VCaP (cell line): ENCODE measurements at regions not wholly inside any gene's neighbourhood (a gene's known extent, or its start where the extent isn't known, plus 50 kb on each side); places are given as distances from the start of the nearest gene placed in this dataset.

Experiments
- H3K27ac ChIP-seq: fragments of 450-650 bp; 2 replicates; pipeline ENCODE4 v1.5.1; 2017
- TF ChIP-seq, protein P1 (sequence below): fragments of 450-650 bp; conservative IDR thresholded peaks from 2 replicates; pipeline ENCODE4 v1.5.1; 2017; ENCODE audit warnings: mild to moderate bottlenecking, moderate library complexity

DNA sequence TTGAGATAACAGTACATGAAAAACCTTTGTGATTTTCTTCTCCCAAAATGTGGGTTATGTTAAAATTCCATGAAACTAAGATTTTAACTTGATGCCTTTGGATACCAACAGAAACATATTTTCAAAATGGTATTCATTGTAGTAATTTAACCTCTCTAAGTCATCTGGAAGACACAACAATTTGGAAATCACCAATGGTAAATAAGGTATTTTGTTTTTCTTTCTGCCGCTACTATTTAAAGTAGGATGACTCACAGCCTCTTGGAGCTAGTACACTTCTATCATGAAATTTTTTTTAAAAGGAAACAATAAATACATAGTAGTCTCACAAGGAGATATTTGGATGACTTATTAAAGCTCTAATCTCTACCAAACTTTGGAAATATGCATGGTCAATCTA lies 291.6 kb upstream of the VEPH1 start:
- no peak overlapping the region for H3K27ac ChIP-seq
- TF ChIP-seq, protein P1, sequence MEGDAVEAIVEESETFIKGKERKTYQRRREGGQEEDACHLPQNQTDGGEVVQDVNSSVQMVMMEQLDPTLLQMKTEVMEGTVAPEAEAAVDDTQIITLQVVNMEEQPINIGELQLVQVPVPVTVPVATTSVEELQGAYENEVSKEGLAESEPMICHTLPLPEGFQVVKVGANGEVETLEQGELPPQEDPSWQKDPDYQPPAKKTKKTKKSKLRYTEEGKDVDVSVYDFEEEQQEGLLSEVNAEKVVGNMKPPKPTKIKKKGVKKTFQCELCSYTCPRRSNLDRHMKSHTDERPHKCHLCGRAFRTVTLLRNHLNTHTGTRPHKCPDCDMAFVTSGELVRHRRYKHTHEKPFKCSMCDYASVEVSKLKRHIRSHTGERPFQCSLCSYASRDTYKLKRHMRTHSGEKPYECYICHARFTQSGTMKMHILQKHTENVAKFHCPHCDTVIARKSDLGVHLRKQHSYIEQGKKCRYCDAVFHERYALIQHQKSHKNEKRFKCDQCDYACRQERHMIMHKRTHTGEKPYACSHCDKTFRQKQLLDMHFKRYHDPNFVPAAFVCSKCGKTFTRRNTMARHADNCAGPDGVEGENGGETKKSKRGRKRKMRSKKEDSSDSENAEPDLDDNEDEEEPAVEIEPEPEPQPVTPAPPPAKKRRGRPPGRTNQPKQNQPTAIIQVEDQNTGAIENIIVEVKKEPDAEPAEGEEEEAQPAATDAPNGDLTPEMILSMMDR, result no peak

- TF ChIP-seq, protein P1, result no peak
- no peak overlapping the region for H3K27ac ChIP-seq
Measured at GRCh38 chr3:157793745-157794144, 290.5 kb upstream of the VEPH1 start.

DNA sequence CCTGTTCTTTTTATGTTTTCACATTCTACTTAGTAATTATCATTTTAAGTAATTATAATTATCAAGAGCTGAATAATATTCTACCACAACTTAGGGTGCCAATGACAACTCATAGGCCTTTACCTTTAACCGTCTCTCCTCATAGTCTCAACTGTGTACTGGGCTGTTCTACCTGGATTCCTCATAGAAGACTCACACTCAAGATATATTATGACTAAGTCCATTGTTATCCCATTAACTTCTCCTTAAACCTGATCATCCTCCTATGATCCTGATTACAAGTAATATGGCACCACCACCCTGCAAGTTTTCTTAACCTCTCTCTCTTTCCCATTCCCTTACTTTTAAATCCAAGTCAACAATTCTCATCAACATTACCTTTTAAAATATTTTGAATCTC lies 285.9 kb upstream of the VEPH1 start:
- TF ChIP-seq, protein P1, result no peak
- H3K27ac ChIP-seq, result no peak overlapping the region

DNA sequence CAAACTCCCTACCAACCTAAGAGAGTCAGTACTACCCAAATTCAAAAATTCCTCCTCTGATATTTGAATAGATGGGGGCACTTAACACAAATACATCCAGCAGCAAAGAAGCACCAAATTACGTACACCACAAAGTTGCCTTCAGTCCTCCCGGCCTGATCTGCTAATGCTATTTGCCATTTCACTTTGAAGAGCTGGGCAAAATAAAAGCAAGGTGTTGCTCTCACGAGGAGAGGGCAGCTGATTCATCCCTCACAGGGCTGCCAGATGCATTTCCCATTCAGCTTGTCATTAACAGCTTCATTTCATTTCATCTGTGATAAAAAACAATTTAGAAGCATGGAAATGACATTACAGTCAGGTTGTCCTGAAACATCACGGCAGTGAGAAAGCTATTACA lies 283.4 kb upstream of the VEPH1 start:
- TF ChIP-seq, protein P1, result no peak

GRCh38 chr3:157786211-157786610 lies 283.0 kb upstream of the VEPH1 start:
- no peak overlapping the region for H3K27ac ChIP-seq
- TF ChIP-seq, protein P1, result no peak

More for the DNA sequence above, 283.4 kb upstream of the VEPH1 start:
- no peak overlapping the region for H3K27ac ChIP-seq

- H3K27ac ChIP-seq, result no peak overlapping the region
- TF ChIP-seq, protein P1, result no peak
Measured at GRCh38 chr3:157785102-157785826, 282.0 kb upstream of the VEPH1 start.

DNA sequence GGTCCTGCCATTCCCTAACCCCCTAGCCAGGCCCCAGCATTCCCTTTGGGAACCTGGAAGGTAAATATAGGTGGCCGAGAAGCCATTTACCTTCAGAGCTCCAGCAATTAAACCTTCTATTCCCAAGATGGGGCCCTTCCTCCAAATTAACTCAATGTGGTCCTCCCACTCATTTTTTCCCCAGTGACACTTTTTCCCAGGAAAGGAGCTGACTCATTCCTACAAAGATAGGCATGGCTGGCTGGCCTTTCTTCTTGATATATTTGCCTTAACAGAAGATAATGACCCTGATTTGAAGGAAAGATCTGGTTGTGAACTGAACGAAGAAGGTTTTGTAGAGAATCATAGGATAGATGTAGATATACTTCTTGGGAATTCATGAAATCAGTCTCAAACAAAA lies 279.0 kb upstream of the VEPH1 start:
- H3K27ac ChIP-seq, result no peak overlapping the region
- TF ChIP-seq, protein P1, result no peak
